Stimulated activated CD4-positive, alpha-beta T cell treated with anti-CD3 and anti-CD28 coated beads, Interleukin-4, amount 100 ng/mL, for 48 hours (primary cell): ENCODE measurements at regions not wholly inside any gene's neighbourhood (a gene's known extent, or its start where the extent isn't known, plus 50 kb on each side); places are given as distances from the start of the nearest gene placed in this dataset.
"Not testable (repeated sequence)": the region's sequence is repeated elsewhere in the genome, so short reads cannot be mapped to it uniquely, and the experiment has no call there.

Source experiments
- DNase-seq, 2 donors: peaks; one replicate each; pipeline ENCODE4 v3.0.0-alpha.2; 2020; ENCODE audit warnings: low read depth in 2 of 2

DNA sequence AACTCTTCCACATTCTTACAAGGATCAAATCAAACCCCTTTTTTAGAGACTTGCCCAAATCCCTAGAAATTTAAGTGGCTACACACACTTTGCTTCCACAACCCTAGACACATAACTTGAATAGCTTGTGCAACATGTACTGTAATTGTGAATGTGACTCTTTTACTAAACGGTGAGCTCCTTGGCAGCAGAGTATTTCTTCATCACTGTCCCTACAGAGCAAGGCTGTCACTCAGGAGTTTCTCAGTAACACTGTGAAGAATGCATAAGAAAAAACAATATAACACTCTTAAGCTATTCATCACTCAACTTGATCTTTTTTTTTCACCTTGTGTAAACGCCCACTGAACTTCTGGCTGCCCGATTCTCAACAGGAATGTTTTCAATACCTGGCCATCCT, 53.8 kb upstream of the ADAMTS18 start:
- DNase-seq: no peak

GRCh38 chr16:77491091-77491490, 56.3 kb upstream of the ADAMTS18 start:
- DNase-seq: no peak

DNA sequence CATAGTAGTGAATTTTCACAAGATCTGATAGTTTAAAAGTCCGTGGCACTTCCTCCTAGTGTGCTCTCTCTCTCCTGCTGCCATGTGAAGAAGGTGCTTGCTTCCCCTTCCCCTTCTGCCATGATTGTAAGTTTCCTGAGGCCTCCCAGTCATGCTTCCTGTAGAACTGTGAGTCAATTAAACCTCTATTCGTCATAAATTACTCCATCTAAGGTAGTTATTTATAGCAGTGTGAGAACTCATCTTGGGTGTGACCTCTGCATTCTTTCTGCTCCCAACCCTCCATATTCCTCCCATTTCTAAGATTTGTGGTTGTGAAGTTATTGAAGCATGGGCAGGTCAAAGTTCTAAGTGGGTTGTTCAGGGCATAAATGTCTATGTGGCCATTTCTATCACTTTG, 62.1 kb upstream of the ADAMTS18 start:
- DNase-seq: no peak

DNA sequence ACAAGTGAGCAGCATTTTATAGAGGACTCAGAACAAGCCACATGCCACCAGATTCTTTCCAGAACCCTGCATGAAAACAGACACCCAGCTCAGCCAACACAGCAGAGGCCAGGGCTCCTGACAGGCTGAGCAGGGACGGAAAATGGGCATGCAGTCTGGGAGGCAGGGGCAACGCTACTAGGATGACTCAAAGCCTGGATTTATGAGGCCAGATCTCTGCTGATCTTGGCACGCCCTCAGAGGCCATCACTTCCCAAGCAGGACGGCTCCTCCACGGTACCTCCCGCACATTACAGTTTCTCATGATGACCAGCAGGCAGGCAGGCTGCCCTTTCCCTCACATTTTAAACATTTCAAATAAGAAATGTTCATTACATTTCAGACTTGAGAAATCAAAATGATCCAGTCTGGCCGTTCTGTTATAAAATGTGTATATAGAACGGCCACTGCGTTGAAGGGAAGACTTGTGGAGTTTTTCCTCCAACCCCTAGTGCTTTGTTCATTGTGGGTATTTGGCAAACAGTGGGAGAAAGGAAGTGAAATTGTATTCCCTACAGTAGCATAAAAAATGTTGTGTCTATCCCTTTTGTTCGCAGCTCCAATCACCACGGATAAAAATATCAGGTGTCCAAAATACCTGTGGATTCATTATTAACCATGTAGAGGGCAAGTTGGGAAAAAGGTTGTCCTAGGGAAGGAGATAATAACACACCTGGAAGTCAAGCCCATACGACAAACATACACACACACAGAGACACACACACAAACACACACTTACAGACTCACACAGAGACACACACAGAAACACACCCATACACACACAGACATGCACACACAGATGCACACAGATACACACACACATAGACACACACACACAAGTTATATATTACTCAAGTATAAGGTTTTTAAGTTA, 64.8 kb upstream of the ADAMTS18 start:
- DNase-seq: no peak

DNA sequence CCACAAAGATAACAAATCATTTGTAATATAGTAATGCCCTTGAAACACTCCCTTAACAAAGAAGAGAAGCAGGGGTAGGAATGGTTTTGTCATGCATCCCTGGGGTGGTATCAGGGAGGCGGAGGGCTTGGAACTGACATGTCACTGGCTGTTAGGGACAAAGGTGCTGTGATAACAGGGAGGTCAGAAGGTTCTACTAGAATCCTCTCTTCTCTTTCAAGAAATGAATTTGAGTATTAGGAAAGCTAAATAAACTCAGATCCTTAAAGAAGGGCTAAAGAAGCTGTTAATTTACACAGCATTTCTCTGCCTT, 65.4 kb upstream of the ADAMTS18 start:
- DNase-seq: no peak

- no peak for DNase-seq
Measured at GRCh38 chr16:77500934-77501664, 66.3 kb upstream of the ADAMTS18 start.

- no peak for DNase-seq
Measured at GRCh38 chr16:77502448-77502847, 67.6 kb upstream of the ADAMTS18 start.

DNA sequence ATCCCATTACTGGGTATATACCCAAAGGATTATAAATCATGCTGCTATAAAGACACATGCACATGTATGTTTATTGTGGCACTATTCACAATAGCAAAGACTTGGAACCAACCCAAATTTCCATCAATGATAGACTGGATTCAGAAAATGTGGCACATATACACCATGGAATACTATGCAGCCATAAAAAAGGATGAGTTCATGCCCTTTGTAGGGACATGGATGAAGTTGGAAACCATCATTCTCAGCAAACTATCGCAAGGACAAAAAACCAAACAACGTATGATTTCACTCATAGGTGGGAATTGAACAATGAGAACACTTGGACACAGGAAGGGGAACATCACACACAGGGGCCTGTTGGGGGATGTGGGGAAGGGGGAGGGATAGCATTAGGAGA, 71.7 kb upstream of the ADAMTS18 start:
- DNase-seq: not testable (repeated sequence)

DNA sequence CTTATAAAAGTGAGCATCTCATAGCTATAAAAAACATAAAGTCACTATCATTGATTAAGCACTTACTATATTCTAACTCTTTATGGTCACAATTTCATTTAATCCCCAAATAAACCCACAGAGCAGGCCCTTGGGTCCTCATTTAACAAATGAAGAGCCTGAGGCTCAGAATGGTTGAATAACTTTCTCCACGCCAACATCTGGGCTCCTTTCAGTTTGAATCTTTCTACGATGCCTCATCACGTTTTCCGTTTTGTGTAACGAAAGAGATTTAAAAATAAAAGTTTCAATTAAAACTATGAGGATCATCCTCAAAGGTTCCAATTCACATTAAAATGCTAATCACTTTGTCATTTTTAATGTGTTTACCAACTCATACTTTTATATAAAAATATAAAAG, 74.2 kb upstream of the ADAMTS18 start:
- no peak for DNase-seq

- DNase-seq: no peak
Measured at GRCh38 chr16:77509796-77510195, 75.0 kb upstream of the ADAMTS18 start.

GRCh38 chr16:77511053-77511452, 76.2 kb upstream of the ADAMTS18 start:
- DNase-seq: no peak

GRCh38 chr16:77514500-77515220, 79.8 kb upstream of the ADAMTS18 start:
- DNase-seq: no peak

DNA sequence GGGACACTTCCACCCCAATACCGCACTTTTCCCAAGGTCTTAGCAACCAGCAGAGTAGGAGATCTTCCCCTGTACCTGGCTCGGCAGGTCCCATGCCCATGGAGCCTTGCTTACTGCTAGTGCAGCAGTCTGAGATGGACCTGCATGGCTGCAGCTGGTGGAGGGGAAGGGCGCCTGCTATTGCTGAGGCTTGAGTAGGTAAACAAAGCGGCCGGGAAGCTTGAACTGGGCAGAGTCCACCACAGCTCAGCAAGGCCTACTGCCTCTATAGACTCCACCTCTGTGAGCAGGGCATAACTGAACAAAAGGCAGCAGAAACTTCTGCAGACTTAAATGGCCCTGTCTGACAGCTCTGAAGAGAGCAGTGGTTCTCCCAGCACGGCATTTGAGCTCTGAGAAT, 90.4 kb upstream of the ADAMTS18 start:
- not testable (repeated sequence) for DNase-seq

DNA sequence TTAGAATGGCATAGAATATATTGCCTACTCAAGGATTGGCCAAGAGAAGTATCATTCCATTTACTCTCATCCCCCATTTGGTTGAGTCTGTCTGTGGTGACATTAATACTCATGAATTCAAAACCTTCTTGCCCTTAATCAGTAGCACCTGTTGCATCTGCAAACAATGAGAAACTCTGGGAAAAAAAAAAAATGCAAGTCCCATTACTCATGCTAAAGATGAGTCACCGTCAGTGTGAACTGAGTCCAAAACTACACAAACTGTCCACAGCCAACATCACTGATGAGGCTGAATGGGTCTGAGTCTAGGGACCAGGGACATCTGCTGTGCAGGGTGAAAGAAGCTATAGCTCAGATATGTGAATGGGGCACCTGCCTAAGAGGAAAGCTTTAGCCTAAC, 96.9 kb upstream of the ADAMTS18 start:
- no peak for DNase-seq

- no peak for DNase-seq
Measured at GRCh38 chr16:77536809-77537208, 102.0 kb upstream of the ADAMTS18 start.

DNA sequence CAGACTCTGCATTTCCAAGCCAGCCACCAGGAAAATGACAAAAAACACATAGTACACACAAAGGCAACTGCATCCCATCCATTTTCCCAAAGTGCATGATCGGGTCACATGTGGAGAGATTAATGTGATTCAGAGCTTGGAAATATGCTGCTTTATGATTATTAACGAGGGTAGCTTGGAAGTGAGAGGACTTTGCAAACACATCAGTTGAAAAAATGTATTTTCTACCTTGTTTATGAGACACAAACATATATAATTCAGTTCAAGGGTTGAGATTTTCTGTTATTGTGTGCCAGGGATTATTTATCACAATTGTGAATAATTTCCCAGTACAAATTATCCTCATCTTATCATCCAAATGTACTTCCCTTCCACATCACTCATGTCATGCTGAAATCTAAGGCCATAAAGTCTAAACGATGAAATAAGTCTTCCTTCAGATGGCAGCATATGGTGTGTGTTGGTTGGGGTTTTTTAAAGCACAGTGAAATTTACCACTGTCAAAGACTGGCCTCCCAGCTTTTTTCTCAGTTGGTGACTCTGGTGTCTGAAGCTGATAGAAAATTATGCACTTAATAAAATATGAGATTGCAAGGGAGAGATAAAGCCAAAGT, 104.7 kb upstream of the ADAMTS18 start:
- DNase-seq: no peak

GRCh38 chr16:77540646-77541045, 105.8 kb upstream of the ADAMTS18 start:
- DNase-seq: no peak

GRCh38 chr16:77541165-77541564, 106.3 kb upstream of the ADAMTS18 start:
- no peak for DNase-seq

- no peak for DNase-seq
Measured at GRCh38 chr16:77548151-77548550, 113.3 kb upstream of the ADAMTS18 start.

DNA sequence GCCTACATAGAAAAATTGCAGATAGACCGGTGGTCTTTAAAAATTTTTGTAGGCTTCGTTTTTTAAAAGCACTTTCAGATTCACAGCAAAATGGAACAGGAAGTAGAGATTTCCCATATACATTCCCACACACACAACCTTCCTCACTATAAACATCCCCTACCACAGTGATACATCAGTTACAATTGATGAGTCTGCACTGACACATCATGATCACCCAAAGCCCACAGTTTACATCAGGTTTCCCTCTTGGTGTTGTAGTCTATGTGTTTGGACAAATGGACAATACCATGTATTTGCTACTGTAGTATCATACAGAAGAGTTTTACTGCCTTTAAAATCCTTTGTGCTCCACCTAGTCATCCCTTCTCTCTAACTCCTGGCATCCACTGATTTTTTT, 113.9 kb upstream of the ADAMTS18 start:
- no peak for DNase-seq

DNA sequence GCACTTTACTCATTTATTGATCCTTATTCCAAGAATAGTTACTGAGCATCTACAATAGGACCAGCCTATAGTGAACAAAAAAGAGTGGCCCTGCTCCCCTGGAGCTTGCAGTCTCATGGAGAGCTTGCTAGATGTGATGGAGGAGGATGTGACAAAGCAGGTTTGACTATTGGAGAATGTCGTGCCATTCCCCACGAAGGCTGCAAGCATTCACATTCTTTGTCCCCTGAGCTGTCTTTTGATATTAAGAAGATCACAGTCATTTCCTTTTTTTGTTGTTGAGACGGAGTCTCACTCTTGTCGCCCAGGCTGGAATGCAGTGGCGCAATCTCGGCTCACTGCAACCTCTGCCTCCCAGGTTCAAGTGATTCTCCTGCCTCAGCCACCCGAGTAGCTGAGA, 115.0 kb upstream of the ADAMTS18 start:
- DNase-seq: no peak

- no peak for DNase-seq
Measured at GRCh38 chr16:77551357-77551756, 116.5 kb upstream of the ADAMTS18 start.
